Stimulated activated CD8-positive, alpha-beta memory T cell treated with anti-CD3 and anti-CD28 coated beads, Interleukin-12 subunit alpha, Interleukin-12 subunit beta, amount 100 ng/mL, for 24 hours (primary cell): ENCODE measurements at regions not wholly inside any gene's neighbourhood (a gene's known extent, or its start where the extent isn't known, plus 50 kb on each side); places are given as distances from the start of the nearest gene placed in this dataset.

Experiments
- DNase-seq: peaks from one replicate; pipeline ENCODE4 v3.0.0-alpha.2; 2020; ENCODE audit errors: extremely low read depth

DNA sequence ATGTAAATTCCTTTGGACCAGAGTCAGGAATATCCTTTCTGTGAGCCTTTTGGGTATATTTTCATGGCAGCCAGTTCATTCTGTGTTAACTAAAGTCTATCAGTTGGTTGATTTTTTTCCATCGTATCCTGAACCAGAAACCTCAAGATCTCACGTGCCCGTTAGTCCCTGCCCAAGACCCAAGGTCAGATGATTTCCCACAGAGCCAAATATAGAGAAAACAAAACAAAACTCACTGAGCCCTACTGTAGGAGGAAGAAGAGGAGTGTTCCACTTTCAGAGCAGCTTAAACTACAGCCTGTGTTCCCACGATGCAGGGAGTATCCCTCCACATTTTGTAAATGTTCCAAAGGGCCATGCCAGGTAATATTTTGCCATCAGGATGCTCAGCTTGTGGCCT is 96.0 kb upstream of the ADO start:
- DNase-seq = no peak

DNA sequence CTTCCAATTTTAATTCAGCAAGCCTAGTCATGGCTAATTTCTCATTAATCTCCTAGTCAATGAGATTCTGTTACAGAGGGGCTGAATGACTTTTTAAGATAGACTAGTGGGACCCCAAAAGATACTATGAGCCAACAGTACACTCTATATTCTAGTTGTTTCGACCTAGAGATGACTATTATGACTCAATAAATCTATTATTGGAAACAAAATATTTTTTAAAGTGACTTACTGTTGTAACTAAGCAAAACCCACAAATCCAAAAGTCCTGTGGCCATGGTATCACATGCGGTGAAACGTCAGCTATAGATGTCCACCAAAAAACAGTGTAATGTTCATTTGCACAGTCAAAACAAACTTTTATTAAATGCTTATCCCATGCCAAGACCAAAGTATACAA is 95.3 kb upstream of the ADO start:
- no peak for DNase-seq

DNA sequence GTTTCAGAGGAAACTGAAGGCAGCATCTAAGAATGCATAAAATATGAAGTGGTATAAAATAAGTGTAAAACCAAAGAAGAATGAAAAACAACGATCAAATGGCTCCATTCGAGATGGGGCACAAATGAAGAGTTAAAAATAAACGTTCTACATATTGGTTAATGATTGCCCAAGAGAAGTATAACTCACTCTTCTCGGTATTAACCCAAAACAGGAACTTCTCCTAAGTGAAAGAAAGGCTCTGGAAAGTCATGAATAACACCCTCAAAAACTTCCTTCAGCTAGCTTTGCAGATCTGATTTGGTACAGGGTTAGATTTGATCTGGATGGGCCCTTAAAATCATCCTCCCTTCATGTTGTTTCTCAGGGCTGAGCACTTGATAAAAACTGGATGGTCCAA is 94.3 kb upstream of the ADO start:
- DNase-seq = no peak

GRCh38 chr10:62715383-62715782 is 89.1 kb upstream of the ADO start:
- DNase-seq = no peak

- DNase-seq = no peak
Observed at GRCh38 chr10:62718585-62718984, 85.9 kb upstream of the ADO start.

DNA sequence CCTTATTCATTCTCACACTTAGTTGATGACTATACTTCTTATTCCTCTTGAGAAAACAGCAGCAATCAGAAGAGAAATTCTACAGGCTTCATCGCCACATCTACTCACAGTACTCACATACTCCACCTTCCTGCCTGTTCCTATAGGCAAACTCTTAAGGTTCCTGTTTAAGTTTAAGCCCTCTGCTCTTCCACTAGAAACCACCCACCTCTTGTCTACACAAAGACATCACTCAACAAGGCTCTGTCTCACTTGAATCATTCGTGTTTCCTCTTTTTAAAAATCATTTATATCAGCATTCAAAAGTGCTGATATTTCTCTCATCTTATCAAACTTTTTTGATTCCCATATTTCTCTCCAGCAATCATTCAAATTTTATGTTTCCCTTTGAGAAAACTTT is 85.5 kb upstream of the ADO start:
- DNase-seq = no peak

DNA sequence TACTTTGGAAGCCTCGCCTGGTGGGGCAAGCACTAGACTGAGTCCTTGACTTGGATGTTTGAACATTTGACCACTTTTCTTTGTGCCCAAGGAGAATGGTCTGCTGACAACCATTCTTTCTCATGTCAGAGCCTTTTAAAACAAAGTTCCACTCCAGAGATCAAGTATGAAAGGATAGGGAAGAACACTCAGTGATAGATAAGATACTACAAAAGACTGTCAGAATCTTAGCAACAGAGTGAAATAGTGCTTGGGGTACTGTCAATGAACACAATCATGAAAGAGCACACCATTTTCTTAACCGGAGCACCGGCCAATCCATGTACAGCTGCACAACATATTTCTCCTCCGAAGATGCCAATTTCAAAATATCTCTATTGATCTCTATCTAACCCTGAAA is 82.8 kb upstream of the ADO start:
- no peak for DNase-seq

DNA sequence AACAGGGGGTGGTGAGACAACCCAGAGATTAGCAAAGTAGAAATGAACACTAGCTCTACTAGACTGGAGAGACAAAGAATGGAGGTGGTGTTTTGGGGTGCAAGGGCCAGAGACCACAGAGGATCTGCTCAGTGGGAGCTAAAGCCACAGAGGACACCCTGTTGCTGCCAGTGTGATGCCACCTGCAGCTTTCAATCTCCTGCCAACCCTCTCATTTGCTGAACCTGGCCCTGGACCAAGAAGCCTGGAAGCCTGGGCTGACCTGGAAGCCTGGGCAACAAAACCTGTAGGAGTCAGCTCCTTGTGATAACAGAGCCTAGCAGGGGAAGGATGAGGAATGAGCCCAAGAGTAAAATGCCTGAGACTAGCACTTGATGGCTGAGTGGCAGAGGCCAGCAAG is 81.1 kb upstream of the ADO start:
- no peak for DNase-seq

- no peak for DNase-seq
Observed at GRCh38 chr10:62724465-62724864, 80.1 kb upstream of the ADO start.

DNA sequence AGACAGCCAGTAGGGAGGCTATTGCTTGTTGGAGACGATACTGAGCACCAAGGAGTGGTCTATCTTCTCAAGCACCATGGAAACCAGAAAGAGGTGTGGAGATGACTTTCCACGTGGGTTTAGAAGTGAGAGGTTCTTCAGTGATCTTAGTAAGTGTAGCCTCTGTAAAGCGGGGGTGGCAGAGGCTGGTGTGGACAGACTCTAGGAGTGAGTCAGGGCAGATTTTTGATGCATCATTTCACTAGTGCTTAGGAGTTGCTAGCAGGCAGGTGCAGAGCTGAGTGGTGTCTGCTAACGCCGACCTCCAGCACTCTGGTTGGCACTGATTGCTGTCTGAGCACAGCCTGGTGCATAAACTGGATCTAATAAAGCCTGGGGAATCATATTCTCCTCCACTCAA is 78.4 kb upstream of the ADO start:
- DNase-seq = peak; percentile 45

- DNase-seq = no peak
Observed at GRCh38 chr10:62726638-62727037, 77.9 kb upstream of the ADO start.

DNA sequence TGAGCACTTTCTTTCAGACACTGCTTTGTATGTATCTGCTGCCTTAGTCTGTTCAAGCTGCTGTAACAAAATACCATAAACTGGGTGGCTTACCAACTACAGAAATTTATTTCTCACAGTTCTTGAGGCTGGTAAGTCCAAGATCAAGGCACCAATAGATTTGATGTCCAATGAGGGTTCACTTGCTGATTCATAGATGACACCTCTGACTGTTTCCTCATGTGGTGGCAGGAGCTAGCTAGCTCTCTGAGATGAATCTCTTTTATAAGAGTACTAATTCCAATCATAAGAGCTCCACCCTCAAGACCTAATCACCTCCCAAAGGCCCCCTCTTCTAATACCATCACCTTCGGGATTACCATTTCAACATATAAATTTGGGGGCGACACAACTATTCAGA is 76.6 kb upstream of the ADO start:
- no peak for DNase-seq

DNA sequence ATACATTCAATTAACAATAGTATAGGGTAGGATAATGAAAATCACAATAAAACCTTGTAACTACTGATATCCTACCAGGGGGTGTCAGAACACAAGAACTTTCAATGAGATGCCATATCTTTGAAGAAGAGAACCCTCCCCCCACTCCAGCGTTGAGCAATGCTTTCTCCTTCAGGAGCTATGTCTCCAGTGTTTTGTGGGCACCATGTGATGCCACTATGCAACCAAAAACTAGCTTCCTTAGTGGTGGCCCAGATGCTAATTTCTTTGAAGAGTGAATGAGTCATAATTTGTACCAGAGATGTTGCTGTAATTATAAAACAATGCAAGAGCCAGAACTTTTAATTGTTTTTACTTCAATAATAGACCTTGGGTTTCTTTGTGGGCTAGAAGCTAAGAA is 76.0 kb upstream of the ADO start:
- DNase-seq = no peak

DNA sequence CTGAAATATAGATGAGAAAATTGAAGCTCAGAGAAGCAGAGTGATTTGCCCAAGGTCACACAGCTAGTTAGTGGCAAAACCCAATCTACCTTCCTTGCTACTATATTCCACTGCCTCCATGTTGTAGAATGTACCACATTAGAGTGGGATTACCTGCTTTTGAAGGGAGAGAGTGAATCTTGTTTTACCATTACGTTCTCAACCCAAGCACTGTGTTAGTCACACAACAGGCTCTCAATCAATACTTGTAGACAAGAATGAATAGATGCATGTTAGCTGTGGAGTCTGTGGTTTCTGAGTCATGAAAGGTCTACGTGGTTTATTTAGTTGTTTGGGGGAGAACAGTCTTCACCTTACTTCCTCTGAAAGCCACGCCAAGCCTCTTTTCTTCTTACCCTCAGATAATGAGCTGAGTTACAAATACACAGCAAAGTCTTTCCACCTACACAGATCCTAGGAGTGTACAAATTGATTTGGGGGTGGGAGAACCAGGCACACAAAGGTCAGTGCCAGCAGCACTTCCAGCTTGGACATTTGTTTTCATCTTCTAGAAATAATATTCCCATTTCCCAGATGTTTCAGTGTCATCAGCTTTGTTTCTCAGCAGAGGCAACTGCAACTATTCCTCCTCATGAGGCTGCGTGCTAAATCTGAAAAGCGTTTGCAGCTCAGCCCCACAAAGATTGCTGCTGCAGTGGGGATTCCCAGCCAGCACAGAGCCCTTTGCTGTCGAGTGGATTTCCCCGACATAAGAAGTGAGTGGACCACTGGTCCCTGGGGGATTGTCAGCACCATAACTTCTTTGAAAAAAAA is 71.5 kb upstream of the ADO start:
- DNase-seq = peak; percentile 39

DNA sequence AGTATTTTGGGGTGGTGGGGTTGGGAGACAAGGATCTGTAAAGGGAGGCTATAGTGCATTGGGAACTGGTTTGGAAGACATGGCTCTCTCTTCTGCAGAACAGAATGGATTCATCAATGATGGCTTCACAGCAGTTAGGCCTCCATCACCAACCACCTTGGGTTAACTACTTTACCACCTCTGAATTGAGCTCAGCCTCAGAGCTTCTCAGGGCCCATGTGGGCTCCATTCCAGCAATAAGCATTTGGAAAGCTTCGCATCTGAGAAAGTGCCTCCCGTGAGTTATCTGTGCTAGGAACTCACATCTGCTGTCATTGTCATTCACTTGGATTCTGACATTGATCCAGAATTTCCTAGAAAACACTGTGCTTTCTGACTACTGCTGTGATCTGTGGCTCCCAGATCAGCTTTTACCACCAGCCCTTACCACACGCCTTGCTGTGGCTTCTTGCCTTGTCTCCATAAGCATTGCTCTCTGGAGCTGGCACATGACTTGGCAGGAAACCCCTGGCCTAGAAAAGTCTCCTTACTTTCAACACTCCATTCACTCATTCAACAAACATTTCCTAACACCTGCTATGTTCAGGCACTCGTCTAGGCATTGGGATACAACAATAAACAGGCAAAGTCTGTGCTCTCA is 70.7 kb upstream of the ADO start:
- no peak for DNase-seq

DNA sequence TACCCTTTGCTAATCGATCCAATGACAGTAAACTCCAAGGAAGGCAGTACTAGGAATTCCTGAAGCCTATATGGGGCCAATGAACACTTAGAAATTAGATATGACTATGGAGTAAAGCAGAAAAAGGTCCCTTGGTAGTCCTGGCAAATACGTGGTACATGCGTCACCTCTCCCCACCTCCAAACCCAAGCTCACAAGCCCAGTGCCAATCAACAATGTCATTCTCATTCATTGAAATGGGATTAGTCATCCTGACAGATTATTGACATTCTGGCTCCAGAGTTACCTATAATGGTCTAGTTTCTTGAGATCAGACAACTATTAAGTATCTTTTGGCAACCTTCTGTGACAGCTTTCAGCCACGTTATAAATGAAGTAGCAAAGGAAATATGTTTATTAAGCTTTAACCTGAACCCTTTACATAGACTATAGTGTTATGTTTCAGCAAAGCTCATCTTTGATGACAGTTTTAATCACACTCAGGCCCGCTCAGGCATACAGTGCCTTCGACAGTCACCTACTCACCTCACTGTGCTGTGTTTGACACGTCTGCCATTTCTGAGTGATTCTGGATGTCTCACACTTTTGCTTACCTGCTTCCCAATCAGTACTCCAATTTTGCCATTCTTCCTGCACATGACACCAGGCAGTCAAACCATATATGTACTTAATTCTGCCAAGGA is 69.6 kb upstream of the ADO start:
- DNase-seq = no peak

DNA sequence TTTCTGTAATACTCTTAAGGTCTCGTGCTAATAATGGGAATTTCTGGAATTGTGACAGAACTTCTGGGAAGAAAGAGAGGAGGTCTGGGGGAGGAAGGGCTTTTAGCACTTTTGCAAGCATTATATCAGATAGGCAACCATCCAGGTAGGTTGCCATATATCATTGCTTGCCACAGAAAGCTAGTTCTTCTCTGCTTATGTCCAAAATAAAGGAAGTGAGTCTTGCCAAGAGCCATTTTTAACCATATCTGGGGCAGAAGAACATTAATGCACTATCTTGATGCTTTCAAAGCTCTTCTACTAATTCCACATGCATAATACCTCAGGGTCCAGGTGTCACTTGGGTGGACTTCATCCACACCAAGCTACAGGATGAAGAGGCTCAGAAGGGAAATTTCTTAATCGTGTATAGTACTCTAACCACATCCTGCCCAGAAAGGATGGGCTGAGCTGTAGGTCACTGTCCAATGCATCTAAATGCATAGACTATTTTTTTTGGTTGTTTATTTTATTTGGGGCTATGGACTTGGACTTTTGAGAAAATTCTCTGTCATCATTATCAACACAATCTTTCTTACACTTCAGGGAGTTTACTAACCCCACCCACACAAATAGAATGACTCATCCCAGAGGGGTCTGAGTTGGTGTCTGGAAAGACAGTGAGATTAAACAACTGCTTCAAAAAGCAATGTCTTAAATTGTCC is 68.9 kb upstream of the ADO start:
- DNase-seq = no peak

DNA sequence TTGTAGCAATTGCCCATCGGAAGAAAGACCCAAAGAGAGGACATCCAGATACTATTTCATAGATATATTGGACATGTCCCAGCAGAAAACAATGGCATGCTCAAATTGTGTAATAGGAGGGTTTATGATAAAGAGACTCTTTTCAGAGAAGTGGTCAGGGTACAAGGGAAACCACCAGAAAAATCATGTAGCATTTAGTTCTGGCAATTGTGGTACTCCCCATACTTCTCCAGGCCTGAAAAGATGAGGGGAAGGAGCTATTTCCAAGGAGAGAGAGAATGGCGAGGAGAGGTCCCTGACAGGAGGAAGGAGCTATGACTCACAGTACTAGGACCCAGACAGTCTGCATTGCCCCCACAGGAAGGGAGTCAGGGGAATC is 68.4 kb upstream of the ADO start:
- no peak for DNase-seq

DNA sequence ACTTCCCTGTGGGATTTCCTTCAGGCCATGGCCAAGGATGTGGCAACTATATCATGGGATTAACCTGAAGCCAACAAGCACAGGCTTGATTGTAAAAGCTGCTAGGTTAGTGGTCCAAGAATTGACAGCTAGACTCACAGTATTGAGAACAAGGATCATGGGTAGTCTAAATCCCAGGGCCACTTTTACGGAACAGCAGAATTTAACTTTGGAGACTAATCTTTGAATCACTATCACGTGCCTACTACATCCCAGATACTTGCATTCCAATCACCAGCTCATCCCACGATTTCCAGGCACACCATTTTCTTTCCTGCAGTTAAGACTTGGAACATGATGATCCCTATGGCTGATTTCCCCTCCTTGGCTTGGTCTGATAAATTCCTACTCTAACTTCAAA is 65.6 kb upstream of the ADO start:
- DNase-seq = no peak

DNA sequence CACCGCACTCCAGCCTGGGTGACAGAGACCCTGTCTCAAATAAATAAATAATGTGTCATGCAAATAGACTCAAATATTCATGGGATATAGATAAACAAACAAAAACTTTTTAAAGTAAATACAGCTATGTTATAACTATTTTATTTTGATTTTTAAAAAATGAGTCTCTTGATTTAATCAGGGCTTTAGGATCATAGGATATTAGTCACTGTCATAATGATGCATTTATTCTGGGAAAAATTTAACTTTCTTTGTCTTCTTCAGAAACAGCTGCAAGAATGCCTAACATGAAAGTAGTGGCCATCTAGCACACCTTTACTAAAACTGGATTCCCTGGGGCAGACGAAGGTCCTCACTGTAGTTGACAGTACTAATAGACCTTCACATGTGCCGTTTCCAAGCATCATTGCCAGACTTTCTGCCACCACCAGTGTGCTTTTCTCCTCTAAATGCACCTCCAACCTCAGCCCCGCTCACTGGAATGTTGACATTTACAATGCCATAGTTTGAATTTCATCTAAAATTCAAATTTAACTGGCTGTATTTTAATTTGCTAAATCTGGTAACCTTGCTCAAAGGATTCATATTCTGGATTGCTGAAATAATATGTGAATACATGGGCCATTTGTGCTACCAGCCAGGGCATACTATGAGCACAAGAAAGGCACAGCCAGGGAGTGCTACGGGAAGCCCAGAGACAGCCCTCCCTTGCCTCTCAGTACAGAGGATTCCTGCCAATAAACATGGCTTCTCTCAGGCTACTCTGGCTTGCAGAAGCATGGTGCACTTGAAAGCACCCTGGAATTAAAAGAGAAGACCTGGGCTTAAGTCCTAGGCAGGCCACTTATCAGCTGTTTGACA is 63.4 kb upstream of the ADO start:
- DNase-seq = no peak

DNA sequence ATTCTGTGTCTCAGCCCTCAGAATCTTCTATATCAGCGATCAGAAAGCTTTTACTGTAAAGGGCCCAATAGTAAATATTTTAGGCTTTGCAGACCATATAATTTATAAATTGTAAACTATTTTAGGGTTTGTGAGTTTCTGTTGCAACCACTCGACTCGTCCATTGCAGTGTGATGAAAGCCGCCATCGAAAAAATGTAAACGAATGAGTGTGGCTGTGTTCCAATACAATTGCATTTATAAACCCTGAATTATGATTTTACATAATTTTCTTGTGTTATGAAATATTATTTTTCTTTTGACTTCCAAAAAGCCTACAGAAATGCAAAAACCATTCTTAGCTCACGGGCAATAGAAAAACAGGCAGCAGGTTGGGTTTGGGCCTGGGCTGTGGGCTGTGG is 62.5 kb upstream of the ADO start:
- no peak for DNase-seq
